ENCODE measurements at regions not wholly inside any gene's neighbourhood (a gene's known extent, or its start where the extent isn't known, plus 50 kb on each side); places are given as distances from the start of the nearest gene placed in this dataset.

DNA sequence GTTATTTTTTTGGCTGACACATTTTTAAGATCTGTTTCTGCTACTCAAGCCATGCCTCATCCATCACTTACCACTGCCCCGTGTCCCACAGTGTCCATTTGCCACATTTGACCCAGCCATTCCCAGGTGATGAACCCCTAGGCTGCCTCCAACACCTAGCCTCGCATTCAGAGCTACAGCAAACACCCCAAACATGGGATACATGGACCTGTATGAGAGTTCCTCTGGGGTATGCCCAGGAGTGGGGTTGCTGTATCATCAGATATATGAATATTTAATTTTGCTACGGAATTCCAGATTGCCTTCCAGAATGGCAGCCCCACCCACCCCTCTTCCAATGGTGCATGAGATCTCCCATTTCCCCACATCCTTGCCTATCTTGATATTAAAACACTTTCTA lies 190.1 kb upstream of the RNF32 start:
- no peak for DNase-seq (ENCODE audit: low read depth)

DNA sequence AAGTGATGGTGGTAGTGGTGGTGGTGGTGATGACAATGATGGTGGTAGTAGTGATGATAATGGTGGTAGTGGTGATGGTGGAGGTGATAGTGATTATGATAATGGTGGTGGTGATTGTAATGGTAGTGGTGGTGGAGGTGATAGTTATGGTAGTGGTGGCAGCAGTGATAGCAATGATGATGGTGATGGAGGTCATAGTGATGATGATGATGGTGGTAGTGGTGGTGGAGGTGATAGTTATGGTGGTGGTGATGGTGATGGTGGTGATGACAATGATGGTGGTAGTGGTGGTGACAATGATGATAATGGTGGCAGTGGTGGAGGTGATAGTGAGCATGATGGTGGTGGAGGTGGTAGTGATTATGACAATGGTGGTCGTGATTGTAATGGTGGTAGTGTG lies 191.7 kb upstream of the RNF32 start:
- no peak for DNase-seq (ENCODE audit: low read depth)

DNA sequence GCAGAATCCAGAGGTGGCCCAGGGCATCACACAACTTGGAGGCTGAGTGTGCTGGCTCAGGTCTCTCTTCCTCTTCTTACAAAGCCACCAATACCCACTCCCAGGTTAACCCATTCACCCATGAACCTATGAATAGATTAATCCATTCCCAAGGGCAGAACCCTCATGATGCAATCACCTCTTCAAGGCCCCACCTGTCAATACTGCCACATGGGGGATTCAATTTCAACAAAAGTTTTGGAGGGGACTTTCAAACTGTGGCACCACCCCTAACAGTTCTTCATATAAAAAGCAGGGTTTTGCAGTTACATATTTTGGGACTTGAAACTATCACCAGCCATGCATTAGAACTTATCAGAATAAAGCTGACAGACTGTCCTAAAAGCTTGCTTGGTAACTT lies 193.6 kb upstream of the RNF32 start:
- DNase-seq (ENCODE audit: low read depth): no peak

DNA sequence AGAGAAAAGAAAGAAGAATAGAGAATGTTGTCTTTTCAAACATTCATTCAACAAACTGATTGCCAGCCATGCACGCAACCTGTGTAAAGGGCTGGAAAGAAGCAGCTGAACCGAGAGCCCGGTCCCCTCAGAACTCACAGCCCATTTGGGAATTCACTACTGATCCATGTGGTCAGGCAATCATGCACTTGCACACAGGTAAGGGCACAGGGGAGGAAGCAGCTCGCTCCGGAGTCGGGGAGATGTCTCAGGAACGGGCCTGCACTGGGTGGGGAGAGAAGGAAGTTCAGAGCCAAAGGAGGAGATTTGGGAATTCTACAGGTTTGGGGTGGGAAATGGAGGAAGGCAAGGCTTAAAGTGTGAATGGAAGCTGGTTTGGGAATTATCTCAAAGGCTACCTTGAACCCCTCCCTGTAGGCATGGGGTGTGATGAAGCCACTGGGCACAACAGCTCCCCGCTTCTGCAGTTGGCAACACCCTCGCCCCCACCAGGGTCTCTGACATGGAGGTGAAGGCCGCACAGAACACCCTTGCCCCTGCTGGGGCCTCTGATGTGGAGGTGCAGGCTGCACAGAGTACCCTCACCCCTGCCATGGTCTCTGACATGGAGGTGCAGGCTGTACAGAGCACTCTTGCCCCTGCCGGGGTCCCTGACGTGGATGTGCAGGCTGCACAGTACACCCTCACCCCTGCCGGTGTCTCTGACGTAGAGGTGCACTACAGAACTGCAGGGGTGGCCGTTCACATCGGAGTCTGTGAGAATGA lies 194.4 kb upstream of the RNF32 start:
- DNase-seq (ENCODE audit: low read depth): no peak

DNA sequence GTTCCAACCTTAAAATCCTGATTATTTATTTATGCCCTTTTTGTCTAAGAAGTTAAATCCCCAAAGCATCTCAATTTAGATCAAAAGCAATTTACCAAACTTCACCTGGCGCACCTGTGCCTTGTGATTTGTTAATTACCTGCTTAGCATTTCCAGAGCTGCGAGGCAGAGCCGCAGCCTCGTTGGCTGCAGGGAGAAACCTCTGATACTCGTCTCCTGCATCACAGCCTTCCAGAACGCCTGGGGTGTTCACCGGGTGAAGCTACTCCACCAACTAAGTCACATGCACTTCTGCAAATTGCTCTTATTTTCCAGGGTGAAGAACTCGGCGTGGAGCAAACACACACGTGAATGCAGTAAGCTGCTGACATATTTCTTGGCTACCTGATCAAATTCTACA lies 198.1 kb upstream of the RNF32 start:
- DNase-seq (ENCODE audit: low read depth): no peak

DNA sequence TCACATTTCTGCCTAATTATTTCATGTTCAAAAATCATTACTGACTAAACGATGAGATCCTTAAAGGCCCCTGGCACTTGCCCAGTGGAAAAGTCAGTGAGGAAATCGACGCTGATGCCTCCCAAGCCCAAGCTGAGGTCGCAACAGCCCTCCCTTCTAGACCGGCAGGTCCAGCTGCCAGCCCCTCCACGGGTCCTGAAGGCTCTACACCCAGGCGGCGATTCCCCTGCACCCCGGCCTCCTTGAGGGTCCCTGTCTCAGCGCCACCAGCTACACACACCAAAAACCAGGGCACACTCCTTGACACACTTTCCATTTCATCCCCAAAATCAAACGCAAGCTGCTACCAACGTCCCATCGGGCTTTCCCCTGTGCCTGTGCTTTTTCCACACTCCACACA lies 200.1 kb upstream of the RNF32 start:
- no peak for DNase-seq (ENCODE audit: low read depth)

DNA sequence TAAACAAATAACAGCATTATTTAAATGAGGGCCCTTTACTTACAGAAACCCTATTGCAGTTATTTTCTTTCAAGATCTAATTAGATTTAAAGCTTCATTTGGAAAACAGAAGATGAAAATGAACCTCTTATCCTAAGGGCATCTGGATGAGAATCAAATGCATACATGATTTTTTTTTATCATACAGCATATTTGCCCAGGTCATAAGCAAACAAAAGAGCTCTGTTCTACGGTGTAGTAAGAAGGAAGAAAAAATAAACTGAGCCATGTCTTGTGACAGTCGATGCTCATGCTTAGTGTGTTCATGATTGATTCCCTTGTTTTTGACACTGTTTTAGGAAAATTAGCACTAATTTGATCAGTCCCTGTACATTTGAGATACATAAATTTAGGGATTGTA lies 202.6 kb upstream of the RNF32 start:
- DNase-seq (ENCODE audit: low read depth): no peak

DNA sequence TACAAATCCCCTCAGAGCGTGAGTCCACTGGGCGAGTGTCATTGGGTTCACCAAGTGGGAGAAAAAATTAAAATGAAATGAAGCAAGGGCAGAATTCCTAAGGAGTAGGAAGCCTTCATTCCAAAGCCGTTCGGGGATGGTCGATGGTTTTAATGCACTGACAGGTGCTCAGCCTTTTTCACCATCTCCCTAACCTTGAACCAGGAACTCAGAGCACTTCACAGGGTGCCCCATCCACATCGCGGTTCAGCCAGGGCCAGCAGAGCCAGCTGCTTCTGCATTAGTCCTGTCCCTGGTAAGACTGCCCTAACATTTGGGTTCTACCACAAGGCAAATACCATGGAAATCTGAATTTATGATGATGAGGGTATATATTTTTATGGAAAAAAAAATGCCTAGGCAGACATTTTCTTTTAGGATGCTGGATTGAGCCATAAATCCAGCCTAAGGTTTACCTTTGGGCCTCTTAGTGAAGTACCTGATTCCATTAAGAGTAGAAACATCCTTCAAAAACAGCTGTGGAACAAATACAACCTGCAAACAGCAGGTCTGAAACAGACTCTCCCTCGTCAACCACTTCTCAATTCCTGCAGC lies 203.5 kb upstream of the RNF32 start:
- no peak for DNase-seq (ENCODE audit: low read depth)

DNA sequence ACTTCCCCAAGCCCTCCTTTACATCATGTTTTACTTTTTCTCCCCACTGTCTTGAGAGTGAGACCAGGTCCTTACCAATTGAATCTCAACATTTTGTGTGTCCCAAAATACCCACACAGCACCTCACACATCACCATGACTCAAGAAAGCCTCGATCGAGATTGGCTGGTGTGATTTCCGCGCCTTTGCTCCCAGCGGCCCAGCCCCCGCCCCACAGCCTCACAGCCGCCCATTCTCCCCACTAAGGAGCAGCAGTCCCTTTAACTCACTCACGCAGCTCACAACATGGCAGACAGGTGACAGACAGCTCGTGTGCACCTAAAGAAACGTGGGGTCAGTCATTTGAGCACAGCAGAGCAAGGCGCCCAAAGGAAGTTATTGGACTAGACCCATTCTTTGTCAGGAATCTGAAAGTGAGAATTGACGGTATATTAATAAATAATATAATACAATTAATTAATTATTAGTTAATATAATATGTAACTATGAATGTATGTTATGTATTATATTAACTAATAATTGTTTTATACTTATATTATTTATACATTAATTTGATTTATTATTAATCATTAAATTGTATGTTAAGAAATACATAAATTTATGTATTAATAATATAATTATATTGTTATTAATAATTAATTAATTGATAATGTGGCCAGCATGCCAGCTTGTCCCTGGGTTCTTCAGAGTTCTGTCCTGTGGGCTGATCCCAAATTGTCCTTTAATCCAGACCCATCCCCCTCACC lies 204.9 kb upstream of the RNF32 start:
- no peak for DNase-seq (ENCODE audit: low read depth)

DNA sequence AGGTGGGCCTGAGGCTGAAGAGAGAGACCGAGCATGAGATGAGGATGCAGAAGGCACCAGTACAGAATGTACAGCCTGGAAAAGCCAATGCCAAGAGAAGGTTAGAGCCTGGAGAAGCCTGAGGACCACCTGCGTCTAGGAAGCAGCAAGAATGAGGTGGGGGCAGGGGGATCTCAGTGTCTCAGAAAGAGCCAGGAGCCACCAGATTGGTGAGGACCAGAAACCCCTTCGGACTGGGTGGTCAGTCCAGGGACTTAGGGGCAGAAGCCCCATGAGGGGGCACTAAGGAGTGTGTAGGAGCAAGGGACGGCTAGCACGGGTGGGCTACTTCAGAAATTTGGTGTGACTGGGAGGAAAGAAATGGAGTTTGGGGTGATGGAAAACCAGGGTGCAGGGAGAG lies 205.9 kb upstream of the RNF32 start:
- no peak for DNase-seq (ENCODE audit: low read depth)

DNA sequence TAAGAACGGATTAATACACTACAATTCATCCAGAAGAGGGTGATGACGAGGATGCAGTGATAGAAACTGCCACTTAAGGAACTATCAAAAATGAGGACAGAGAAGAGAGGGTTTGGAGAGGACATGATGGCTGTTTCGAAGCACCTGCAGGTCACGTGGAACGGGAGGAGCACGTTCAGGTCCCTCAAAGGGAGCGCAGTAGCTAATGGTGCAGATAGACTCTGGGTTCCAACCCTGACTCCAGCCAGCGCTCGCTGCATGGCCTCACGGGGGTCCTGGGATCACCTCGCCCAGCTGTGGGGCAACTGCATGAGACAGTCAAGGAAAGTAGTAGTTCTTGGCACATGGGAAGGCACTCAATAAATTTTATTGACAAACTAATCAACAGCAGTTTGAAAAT lies 208.6 kb upstream of the RNF32 start:
- no peak for DNase-seq (ENCODE audit: low read depth)

DNA sequence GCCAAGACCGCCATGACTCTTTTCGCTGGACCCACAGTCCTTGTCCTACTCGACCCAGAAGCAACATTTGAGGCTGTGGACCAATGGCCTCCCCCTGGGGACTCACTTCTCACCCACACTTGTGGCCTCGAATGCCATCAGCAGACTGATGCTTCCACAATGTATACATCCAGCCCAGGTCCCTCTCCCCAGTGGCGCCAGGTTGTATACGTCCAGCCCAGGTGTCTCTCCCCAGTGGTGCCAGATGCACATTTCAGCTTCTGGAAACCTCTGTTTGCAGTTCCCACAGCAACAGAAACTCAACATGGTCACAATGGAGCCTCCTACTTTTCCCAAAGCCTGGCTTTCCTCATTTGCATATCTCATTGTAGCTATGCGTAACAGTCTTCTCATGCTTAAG lies 210.5 kb upstream of the RNF32 start:
- DNase-seq (ENCODE audit: low read depth): no peak

DNA sequence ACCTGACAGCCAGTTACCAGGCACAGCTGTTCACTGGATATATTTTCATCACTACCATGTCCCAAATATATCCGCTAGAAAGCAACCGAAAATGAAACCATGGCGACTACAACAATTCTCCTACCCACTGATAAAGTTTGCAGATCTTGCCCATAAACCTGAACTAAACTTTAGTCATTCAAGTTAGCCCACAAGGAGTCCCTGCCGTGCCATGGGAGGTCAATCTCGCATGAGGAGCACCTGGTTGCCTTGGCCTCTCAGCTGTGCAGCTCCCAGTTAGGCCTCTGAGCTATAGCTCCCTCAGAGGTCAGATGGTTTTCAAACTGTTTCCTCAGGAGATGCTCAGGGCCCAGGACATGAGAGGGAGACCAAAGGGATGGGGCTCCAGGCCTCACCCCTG lies 211.1 kb upstream of the RNF32 start:
- DNase-seq (ENCODE audit: low read depth): no peak

DNA sequence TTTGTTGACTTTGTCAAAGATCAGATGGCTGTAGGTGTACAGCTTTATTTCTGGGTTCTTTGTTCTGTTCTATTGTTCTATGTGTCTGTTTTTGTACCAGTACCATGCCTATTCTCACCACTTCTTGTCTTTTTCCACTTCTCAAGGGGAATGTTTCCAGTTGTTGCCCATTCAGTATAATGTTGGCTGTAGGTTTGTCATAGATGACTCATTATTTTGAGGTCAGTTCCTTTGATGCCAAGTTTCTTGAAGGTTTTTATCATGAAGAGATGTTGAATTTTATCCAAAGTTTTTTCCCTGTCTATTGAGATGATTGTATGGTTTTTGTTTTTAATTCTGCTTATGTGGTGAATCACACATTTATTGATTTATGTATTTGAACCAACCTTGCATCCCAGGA lies 216.7 kb upstream of the RNF32 start:
- no peak for DNase-seq (ENCODE audit: low read depth)

DNA sequence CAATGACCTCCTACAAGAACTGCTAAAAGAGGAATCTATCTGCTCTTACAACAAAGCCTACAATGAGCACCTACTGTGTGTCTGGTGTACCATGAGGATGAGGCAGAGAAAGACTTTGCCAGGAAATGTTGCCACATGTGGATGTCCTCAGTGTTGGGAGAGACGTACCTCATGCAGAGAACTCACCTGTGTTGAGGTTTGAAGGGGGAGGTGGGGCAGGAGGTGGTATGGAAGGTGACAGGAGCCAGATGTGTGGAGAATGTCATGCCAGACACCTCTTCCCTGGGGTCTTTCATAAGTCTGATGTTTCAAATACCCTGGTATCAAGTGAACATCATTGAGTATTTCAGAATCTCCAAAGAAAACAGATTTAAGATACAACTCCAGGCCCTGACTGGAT lies 220.1 kb upstream of the RNF32 start:
- no peak for DNase-seq (ENCODE audit: low read depth)

DNA sequence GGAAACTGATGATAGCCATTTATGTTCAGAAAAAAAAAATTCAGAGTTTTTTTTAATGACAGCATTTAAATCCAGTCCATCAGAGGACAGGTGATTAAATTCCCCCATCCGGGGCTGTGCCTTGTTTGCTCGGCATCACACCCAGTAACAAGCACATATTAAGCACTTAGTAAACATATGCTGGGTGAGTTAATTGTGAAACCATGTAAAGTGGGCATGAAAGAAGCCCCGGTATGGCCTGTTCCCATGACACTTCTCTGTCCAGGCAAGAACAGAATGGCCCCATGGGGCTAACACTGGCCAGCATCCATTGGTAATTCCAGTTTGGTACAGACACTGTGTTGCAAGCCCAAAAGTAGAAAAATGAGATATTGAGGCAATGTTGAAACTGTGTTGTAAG lies 220.8 kb upstream of the RNF32 start:
- DNase-seq (ENCODE audit: low read depth): no peak

DNA sequence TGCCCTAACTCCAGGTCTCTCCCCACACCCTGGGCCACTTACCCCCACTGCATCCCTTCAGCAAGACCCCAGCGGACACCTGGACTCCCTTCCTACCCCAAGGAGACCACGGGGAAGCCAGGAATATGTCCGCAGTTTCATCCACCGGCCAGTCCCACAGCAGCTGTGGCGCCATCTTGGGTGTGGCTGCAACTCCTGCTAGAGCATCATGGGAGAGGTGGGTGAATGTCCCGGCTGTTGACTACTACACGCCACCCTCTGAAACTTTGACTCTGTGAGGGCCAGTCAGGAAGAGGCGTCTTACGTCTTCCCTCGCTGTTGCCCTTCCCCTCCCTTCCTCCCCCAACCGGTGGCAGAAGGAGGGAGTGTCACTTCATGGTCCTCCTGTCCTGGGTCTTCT lies 238.3 kb upstream of the RNF32 start:
- no peak for DNase-seq (ENCODE audit: low read depth)

DNA sequence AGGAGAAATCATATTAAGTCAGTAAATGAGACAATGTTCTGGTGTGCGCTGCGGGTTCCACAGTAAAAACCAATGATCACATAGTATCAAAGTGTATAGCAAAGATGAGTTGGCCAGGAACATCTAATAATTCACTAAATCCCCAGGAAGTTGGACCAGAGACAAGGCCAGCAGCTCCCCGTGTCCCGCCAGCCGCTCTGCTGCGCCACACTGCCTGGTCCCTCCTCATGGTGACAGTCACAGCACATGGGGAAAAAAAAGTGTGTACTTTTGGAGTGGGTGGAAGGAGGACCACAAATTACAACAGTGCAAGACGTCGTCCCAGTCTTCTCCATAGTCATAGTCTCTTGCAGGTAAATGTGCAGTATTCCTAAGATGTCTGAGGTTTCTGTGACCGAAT lies 239.0 kb upstream of the RNF32 start:
- DNase-seq (ENCODE audit: low read depth): no peak

DNA sequence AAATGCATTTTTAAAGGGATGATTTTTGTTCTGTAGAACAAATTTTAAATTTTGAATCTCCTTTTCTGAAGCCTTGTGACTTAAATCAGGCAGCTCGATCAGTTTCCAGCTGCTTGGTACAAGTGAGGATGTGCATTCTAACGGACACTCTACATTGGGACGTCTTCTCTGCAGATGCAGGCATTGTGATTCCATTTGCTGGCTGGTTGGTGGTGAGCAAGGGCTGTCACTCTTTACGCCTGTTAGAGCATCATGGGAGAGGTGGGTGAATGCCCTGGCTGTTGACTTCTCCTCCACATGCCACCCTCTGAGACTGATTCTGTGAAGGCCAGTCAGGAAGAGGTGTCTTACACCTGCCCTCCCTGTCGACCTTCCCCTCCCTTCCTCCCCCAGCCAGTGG lies 240.5 kb upstream of the RNF32 start:
- DNase-seq (ENCODE audit: low read depth): no peak

DNA sequence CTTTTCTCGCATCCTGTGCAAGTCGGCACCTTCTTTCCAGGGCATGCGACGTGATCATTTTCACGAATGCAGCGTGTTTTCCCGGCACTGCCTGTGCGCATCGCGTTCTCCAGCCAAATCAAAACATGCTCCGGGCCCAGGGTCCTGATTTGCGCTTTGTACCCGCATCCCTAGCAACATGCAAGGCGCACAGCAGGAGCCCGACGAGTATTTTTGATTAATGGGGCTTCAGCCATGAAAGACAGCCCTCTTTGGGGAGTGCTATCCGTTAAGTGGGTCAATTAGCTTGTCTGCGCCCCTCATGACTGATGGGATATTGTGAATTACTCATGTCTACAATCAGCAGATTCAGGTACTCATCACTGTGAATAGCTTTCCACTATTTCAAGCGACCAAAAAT lies 243.3 kb upstream of the RNF32 start:
- DNase-seq (ENCODE audit: low read depth): no peak

DNA sequence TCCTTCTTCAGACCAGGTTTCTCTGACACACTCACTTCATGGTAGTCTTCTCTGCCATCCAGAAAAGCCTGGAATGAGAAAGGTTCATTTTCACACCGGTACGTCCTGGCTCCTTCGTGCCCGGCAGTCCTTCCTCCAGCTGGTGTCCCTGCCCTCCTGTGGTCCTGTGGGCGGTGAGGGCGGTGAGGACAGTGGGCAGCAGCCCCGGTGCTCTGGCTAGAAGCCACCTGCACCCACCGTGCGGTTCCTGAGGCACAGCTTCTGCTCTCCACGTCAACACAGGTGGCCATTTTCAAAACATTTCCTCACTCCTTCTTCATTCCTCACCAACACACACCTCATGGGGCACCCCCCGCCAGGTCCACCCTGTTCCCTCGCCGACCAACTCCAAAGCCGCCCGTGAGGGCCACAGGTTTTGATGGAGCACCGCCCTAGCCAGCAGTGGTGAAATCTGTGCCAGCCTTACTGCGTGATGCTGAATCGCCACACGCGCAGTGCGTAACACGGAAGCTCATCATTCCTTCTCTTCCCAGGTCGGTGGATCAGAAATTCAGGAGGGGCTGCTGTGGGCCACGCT lies 251.4 kb upstream of the RNF32 start:
- DNase-seq (ENCODE audit: low read depth): no peak

DNA sequence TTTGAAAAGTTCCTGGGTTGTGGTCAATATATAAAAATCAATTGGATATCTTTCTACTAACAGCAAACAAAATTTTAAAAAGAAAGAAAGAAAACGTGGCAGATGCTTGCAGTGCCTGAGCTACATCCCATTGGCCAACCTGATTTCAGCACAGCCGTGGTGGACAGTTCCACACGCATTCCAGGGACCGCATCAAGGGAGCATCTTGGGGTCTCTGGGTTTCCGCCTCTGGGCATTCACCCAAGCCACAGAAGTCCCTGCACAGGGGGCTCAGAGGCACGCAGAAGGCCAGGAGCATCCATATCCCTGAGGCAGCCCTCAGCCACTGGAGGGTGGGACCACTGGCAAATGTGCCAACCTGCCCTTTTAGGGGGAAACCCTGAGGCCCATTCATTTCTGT lies 254.5 kb upstream of the RNF32 start:
- DNase-seq (ENCODE audit: low read depth): no peak

DNA sequence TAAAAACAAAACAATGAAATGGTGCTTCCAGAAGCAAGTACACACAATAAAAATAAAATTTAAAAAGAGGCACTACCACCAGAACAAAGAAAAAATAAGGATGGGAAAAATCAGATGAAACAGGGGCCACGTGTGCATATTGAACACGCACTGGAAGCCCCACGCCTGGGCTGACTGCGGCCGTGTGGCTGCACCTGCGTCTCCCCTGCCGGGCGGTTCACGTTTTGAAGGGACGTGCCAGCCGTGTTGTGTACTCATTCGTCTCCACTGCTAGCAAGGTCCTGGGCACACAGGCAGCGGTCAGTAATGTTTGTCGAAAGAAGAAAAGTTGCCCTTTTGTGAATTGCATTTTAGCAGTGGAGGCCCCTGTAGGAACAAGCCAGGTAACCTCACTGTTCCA lies 255.9 kb upstream of the RNF32 start:
- DNase-seq (ENCODE audit: low read depth): no peak
